Dedifferentiated amniotic fluid mesenchymal stem cell (primary cell): ENCODE measurements at regions not wholly inside any gene's neighbourhood (a gene's known extent, or its start where the extent isn't known, plus 50 kb on each side); places are given as distances from the start of the nearest gene placed in this dataset.

Source experiments
- DNase-seq: peaks from one replicate; pipeline ENCODE4 v3.0.0-alpha.2; 2016; ENCODE audit errors: extremely low spot score

- DNase-seq = peak; percentile 45
Measured at GRCh38 chr4:124529131-124529530, 183.4 kb downstream of the ANKRD50 start.

- peak; percentile 49 for DNase-seq
Measured at GRCh38 chr4:124530464-124531077, 182.0 kb downstream of the ANKRD50 start.

GRCh38 chr4:124534131-124534530, 178.4 kb downstream of the ANKRD50 start:
- no peak for DNase-seq

- no peak for DNase-seq
Measured at GRCh38 chr4:124535003-124535402, 177.5 kb downstream of the ANKRD50 start.

- DNase-seq = no peak
Measured at GRCh38 chr4:124536946-124537345, 175.6 kb downstream of the ANKRD50 start.

GRCh38 chr4:124537971-124538370, 174.6 kb downstream of the ANKRD50 start:
- no peak for DNase-seq

GRCh38 chr4:124540014-124540413, 172.5 kb downstream of the ANKRD50 start:
- DNase-seq = no peak

- no peak for DNase-seq
Measured at GRCh38 chr4:124541652-124542420, 170.7 kb downstream of the ANKRD50 start.

GRCh38 chr4:124555959-124556358, 156.6 kb downstream of the ANKRD50 start:
- DNase-seq = no peak

- DNase-seq = no peak
Measured at GRCh38 chr4:124564121-124564520, 148.4 kb downstream of the ANKRD50 start.

- no peak for DNase-seq
Measured at GRCh38 chr4:124565371-124565770, 147.2 kb downstream of the ANKRD50 start.

GRCh38 chr4:124566030-124566429, 146.5 kb downstream of the ANKRD50 start:
- no peak for DNase-seq

GRCh38 chr4:124573056-124573455, 139.5 kb downstream of the ANKRD50 start:
- DNase-seq = no peak

GRCh38 chr4:124579896-124580295, 132.6 kb downstream of the ANKRD50 start:
- no peak for DNase-seq

- DNase-seq = no peak
Measured at GRCh38 chr4:124583797-124584196, 128.7 kb downstream of the ANKRD50 start.

GRCh38 chr4:124589786-124590185, 122.7 kb downstream of the ANKRD50 start:
- DNase-seq = no peak

- no peak for DNase-seq
Measured at GRCh38 chr4:124590480-124590879, 122.1 kb downstream of the ANKRD50 start.

GRCh38 chr4:124591637-124592036, 120.9 kb downstream of the ANKRD50 start:
- no peak for DNase-seq

GRCh38 chr4:124593494-124593893, 119.0 kb downstream of the ANKRD50 start:
- DNase-seq = no peak

GRCh38 chr4:124594945-124595344, 117.6 kb downstream of the ANKRD50 start:
- no peak for DNase-seq

- no peak for DNase-seq
Measured at GRCh38 chr4:124596816-124597215, 115.7 kb downstream of the ANKRD50 start.

GRCh38 chr4:124610211-124610610, 102.3 kb downstream of the ANKRD50 start:
- DNase-seq = no peak
